Activated CD4-positive, alpha-beta T cell treated with anti-CD3 and anti-CD28 coated beads for 48 hours (primary cell): ENCODE measurements at regions not wholly inside any gene's neighbourhood (a gene's known extent, or its start where the extent isn't known, plus 50 kb on each side); places are given as distances from the start of the nearest gene placed in this dataset.
"Not testable (repeated sequence)": the region's sequence is repeated elsewhere in the genome, so short reads cannot be mapped to it uniquely, and the experiment has no call there.

Source experiments
- DNase-seq: peaks from one replicate; pipeline ENCODE4 v3.0.0-alpha.2; 2020

DNA sequence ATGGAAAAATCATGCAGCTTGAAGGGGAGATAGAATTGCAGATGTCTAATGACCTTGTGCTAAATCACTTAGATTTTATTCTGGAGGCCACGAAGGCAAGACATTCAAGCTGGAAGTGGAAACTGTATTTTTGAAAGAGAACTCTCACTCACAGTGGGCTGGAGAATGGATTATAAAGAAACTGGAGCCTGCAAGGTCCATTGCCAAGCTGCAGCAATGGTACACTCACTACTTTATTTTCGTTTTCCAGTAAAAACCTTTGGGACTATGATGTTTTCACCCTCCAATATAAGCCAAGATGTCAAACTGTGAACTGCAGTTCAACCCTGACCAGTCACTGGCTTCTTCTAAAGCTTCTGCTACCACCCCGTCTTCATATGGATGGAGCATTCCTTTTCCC is 62.0 kb downstream of the SKIDA1 start:
- no peak for DNase-seq

DNA sequence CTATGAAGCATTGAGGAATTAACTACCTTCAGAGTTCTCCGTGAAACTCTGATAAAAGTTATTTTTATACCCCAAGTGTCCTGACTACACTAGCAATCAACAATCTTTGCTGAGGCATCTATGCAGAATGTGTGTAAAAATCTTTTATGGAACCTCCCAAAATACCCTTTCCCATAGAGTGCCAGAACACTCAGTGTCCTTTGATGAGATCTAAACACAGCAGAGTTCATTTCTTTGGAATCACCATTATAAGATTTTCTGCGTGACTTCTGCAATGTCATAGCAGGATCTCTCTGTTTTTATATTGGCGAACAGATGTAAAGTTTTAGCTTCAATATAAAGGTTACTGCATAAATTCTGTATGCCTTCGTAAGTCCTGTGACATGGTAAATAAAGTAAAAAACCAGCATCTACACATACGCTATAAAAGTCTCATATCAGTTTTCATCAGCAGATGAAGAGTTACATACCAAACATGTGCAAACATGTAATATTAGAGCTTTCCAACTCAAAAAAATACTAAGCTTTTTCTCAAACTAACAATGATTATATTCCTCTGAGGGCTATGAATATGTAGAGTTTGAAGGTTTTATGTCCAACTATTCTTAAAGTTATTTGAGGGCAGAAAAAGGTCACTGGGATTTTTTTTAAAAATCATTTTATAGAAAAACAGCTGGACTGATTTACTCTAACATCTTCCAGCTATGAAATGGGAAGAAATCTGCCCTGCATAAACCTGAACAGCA is 67.2 kb downstream of the SKIDA1 start:
- no peak for DNase-seq

DNA sequence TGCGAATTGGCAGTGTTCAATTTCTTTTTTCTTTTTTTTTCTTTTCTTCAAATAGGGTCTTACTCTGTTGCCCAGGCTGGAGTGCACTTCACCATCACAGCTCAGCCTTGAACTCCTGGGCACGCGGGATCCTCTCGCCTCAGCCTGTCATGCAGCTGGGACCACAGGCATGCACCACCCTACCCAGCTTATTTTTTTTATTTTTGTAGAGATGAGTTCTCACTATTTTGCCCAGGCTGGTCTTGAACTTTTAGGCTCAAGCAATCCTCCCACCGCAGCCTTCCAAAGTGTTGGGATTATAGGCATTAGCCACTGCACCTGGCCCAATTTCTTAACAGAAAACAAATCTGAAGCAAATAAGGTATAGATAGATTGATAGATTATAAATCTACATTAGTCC is 69.3 kb downstream of the SKIDA1 start:
- DNase-seq, result no peak

DNA sequence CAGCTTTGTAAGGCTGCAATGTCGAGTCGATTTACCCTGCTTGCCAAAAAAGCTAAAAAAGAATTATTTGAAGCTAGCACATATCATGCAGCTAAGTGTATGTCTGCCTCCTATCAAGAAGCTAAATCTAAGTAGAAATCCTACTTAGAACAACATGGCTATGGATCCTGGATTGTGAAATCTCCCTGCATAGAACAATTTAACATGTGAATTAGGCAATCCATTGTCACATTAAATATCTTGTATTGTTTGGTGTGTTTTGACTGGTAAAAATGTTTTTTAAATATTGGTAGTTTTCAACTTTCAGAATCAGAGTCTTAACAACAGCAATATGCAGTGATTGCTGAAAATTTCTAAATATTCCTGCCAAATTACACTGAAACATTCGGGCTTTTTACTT is 73.3 kb downstream of the SKIDA1 start:
- DNase-seq, result no peak

DNA sequence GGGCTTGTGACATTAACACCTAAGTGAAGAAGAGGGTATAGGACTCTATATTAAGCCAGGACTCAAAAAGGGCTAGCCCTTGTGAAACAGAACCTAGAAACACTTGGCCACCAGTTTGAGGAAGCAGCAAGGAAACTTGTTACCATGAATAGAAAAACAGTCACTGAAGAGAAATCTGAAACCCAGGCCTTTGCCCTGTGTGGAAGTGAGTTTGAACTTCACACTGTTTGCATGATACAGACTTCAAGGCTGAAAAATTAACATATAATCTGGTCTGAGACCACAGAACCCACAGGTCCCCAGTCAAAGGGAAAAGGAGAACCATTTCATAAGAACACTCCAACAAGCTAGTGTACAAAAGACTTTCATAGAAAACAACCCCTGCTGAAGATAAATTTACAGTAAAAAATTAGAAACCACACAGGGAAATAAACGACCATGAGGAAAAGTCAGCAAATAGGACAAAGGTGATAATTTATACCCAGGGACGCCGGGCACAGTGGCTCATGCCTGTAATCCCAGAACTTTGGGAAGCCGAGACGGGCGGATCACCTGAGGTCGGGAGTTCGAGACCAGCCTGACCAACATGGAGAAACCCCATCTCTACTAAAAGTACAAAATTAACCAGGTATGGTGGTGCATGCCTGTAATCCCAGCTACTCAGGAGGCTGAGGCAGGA is 76.1 kb downstream of the SKIDA1 start:
- no peak for DNase-seq

DNA sequence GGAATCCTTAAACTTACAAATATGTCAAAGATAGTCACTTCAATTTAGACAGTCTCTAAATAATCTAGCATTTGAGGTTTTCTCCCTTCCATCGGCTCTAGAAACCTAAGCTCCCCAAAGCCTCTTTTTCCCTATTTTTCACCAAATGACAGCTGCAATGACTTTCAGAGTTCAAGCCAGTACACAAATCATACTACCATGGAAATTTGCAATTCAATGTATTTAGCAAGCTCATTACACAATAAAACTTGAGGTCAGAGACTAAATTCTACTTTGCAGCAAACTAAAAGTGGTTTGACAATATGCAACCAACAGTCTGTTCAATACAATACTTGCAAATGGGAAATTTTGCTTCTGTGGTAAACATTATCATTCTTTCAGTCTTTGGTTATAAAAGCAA is 80.3 kb downstream of the SKIDA1 start:
- DNase-seq, result no peak

DNA sequence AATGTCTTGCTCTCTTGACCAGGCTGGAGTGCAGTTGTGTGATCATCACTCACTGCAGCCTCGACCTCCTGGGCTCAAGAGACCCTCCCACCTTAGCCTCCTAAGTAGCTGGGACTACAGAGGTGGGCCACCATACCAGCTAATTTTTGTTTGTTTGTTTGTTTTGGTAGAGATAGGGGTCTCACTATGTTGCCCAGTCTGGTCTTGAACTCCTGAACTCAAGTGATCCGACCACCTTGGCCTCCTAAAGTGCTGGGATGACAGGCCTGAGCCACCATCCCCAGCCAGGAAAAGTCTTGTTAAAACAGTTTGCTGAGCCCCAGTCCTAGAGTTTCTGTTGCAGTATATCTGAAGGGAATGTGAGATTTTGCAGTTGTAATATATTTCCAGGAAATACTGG is 83.9 kb downstream of the SKIDA1 start:
- no peak for DNase-seq

DNA sequence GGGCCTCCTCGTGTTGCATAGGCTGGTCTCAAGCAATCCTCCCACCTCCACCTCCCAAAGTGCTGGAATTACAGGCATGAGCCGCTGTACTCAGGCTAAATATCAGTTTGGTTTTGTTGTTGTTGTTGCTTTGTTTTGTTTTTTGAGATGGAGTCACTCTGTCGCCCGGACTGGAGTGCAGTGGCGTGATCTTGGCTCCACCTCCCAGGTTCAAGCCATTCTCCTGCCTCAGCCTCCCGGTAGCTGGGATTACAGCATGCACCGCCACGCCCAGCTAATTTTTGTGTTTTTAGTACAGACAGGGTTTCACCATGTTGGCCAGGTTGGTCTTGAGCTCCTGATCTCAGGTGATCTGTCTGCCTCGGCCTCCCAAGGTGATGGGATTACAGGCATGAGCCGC is 86.6 kb downstream of the SKIDA1 start:
- not testable (repeated sequence) for DNase-seq

DNA sequence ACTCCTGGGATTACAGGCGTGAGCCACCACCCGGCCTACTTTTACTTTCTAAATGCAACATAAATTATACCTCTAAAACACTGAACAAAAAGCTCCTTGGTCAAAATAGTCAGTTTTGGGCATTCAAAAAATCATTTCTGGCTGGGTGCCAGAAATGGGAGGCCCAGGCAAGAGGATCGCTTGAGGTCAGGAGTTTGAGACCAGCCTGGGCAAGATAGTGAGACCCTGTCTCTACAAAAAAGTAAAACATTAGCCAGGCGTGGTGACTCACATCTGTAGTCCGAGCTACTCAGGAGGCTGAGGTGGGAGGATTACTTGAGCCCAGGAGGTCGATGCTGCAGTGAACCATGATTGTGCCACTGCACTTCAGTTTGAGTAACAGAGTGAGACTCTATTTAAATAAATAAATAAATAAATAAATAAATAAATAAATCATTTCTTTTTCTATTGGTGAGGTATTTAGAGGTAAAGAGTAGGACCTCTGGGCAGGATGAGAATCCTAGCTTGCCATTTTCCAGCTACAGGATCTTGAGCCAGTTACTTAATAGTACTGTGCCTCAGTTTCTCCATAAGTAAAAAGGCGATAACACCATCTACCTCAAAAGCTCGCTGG is 87.6 kb downstream of the SKIDA1 start:
- no peak for DNase-seq

DNA sequence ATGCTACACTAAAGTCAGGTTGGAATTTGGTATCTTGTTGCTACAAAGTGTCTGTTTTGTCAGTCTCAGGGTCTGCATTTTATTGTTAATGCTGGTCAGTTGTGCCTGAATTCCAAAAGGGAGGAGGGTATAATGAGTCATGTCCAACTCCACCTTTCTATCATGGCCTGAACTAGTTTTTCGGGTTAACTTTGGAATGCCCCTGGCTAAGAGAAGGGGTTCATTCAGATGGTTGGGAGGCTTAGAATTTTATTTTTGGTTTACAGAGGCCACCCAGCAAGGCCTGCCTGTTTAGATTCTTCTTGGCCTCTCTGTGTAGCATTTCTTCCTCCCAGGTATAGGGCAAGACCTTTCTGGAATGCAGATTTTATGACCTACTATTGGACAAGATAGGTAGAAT is 93.2 kb downstream of the SKIDA1 start:
- DNase-seq, result no peak

DNA sequence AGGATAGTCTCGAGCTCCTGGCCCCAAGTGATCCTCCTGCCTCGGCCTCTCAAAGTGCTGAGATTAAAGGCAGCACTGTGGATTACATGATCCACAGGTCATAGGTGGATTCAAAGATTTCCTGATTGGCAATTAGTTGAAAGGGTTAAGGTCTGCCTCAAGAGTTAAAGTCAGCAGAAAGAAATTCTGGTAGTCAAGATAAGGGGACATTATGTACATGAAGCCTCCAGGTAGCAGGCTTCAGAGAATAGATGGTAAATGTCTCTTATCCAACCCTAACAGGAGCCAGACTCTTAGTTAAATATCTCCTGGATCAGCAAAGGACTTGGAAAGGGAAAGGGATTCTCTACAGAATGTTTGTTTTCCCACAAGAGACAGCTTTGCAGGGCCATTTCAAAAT is 93.7 kb downstream of the SKIDA1 start:
- DNase-seq, result no peak

DNA sequence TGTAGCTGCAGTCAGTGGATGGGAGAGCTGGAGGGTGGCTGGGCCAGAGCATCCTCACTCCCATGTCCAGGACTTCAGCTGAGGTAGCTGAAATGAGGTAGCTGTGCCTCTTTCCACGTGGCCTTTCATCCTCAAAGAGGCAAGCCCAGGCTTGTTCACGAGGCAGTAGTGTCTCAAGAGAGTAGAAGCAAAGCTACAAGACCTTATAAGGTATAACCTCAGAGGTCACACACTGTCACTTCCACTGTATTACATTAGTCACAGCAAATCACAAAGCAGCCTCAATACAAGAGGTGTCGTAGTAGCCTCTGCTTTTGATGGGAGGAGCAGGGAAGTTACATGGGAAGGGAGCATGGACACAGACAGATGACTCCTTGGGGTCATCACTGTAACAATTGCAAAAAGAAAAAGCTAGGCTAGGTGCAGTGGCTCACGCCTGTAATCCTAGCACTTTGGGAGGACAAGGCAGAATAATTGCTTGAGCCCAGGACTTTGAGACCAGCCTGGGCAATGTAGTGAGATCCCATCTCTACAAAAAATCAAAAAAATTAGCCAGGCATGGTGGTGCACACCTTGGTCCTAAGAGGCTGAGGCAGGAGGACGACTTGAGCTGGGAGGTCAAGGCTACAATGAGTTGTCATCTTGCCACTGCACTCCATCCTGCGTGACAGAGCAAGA is 97.5 kb downstream of the SKIDA1 start:
- no peak for DNase-seq

DNA sequence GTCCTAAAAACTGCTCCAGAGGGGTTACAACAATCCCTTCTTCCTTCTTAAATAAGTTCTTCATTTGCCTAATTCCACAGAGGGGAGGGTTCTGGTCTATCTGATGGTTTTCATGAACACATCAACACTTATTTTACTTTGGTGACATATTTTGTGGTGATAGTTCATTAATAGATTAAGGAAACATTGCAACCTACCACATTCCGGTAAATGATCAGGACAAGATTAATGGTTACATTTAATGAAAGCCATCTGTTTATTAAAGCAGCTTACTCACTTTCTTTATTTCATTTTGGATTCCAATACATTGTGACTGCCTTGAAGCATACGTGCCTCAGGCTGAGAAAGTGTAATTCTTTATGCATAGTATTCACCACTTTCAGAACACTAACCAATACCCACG is 101.0 kb downstream of the SKIDA1 start:
- DNase-seq, result no peak

DNA sequence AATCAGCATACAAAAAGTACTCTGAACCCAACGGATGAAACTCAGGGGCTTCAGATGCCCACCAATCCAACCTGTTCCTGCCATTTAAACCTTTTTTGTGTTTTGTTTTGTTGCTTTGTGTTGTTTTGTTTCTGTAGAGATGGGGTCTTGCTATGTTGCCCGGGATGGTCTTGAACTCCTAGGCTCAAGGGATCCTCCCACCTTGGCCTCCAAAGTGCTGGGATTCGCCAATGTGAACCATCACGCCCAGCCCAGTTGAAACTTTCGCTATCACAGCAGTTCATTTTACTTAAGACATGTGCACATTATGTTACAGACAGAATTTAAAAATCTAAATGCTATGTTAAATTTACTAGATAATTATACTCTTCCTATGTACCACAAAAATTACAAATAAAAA is 101.6 kb downstream of the SKIDA1 start:
- DNase-seq, result no peak

DNA sequence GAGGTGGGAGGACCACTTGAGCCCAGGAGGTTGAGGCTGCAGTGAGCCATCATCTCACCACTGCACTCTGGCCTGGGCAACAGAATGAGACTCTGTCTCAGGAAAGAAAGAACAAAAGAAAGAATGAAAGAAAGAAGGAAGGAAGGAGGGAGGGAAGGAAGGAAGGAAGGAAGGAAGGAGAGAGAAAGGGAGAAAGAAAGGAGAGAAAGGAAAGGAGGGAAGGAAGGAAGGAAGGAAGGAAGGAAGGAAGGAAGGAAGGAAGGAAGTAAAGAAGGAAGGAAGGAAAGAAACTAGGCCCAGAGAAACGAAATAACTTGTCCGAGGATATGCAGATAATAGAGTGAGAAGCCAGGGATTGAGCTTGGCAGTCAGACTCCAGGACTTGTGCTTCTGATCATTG is 102.1 kb downstream of the SKIDA1 start:
- no peak for DNase-seq

DNA sequence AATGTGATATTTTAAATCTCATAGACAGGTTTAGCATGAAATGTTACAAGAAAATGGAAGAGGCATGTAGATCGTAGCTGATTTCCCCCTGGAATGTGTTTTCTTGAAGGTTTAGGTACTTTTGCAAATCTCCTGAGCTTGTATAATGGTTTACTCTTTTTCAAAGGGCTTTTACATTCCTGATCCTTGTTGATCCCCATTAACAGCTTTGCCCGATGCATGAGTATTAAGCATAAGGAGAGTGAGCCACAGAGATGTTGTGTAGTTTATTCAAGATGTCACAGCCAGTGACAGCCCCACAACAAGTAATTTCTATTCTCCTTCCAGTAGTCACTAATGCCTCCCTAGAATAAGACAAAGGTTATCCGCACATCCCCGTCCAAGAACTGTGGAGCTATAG is 103.7 kb downstream of the SKIDA1 start:
- DNase-seq, result no peak

DNA sequence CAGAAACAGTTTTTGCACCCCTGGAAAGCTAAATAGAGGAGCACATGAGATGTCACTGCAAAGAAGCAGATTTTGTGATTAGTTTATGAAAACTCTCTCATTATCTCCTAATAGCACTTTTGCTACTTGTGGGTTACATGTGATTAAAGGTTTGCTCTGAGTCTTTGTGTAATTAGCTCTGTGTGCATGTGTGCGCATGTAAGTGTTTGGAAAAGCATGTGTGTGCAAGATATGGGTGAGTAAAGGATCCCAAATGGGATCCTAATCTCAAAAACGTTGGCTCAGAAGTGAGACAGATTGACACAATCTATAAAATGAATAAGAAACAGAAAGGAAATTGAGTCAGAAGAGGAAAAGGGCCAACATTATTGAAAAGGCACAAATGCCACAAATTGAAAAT is 104.5 kb downstream of the SKIDA1 start:
- DNase-seq, result no peak

DNA sequence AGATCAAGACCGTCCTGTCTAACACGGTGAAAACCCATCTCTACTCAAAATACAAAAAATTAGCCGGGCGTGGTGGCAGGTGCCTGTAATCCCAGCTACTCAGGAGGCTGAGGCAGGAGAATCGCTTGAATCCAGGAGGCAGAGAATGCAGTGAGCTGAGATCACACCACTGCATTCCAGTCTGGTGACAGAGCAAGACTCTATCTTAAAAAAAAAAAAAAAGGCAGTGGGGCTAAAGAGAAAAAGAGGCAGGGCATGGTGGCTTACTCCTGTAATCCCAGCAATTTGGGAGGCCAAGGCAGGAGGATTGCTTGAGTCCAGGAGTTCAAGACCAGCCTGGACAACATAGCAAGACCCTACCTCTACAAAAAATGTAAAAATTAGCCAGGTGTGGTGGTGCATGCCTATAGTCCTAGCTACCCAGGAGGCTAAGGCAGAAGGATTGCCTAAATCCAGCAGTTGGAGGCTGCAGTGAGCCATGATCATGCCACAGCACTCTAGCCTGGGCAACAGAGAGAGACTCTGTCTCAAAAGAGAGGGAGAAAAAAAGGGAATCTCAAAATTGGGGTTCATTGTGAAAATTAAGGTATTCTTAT is 106.4 kb downstream of the SKIDA1 start:
- not testable (repeated sequence) for DNase-seq

DNA sequence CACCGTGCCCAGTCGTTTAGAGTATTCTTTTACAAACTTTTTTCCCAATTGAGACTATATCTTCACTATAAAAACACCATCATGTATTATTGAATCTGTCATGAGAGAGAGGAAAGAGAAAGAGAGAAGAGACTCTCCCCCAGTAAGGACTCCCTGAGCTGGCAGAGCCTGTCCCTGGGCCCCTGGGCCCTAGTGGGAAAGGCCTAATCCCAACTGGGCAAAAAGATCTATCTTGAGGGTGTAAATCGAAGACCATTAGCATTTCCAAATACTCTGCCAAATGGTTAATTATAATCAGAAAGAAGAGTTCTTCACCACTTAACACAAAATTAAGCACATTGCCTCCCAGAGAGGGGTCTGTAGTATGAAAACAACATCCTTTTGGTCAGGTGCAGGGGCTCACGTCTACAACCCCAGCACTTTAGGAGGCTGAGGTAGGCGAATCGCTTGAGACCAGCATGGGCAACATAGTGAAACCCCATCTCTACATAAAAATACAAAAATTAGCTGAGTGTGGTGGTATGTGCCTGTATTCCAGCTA is 108.2 kb downstream of the SKIDA1 start:
- DNase-seq, result no peak

DNA sequence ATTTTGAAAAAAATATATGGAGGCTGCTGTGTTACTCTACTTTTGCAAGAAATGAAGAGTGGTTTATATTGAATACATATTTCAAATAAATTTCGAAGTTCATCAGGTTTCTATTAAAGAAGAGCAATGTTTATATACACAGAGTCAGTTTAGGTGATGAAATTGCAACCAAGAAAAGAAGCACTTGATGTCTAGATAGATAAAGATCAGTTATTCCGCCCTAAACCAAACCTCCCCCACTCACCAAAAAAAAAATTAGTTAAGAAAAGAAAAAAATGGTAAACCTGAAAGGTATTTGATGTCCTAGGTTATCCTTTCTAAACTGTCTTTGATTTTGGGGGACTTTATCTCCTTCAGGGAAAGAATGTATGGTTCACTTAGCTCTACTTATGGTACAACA is 111.8 kb downstream of the SKIDA1 start:
- DNase-seq, result no peak

DNA sequence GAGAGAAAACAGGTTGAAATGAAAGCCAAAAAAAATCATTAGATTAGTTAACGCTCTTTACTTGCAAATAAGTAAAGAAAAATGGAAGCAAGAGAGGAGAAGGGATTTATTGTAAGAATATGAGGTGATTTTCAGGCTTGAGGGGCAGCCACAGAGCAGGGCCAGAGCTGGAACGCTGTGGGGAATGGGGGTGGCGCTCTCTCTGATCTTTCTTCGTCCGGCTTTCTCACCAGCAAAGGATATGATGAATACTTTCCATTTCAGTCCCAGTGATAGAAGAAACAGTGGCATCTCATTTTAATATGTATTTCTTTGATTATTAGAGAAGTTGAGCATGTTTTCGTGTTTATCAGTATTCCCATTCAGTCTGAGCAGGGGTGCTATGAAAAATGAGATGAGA is 112.2 kb downstream of the SKIDA1 start:
- DNase-seq, result no peak

DNA sequence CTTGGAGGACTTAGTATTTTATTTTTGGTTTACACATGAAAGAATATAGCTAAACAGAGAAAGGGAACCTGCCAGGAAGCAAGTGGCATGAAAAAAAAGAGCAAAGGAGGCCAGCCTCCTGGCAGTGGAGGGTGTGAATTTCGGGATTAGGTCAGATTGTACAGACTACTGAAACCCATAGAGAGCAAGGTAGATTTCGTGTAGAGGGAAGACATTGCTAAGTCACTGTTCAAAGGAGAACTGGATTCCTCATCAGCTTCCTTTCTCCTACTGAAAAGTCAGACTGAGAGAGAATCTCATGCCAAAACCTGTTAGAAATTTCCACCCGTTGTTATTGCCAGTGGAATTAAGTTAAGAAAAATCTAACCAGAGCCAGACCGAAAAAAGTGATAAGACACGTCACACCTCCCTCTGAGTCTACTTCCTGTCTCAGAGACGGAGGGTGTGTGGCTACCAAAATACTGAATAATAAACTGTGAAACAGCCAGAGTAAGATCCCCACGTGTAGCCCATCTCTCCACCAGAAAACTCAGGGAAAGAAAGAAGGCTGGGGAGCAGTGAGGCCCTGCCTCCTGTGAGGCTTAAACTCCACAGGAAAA is 118.8 kb downstream of the SKIDA1 start:
- peak; percentile 17 for DNase-seq

DNA sequence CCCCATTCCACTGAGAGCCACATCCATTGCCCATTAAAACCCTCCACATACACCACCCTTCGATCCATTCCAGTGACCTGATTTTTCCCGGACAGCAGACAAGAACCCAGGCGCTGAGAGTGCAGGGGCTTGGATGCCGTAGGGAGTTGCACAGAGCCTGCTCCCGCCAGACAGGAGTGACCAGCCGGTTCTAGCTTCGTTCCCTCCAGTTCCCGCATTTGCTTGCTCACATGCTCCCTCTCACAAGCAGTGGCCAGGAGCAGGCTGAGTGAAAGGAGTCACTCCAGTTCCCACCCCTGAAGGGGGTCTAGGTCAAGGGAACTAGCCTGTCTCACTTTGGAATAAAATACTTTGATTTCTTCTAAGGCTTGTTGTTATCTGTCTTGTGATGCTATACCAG is 119.5 kb downstream of the SKIDA1 start:
- DNase-seq, result no peak
